ENCODE measurements at regions not wholly inside any gene's neighbourhood (a gene's known extent, or its start where the extent isn't known, plus 50 kb on each side); places are given as distances from the start of the nearest gene placed in this dataset.
"Not testable (repeated sequence)": the region's sequence is repeated elsewhere in the genome, so short reads cannot be mapped to it uniquely, and the experiment has no call there.

GRCh38 chr1:196366-196765 is 255.1 kb downstream of the OR4F29 start:
- not testable (repeated sequence) for DNase-seq (ENCODE audit: low spot score); H3K36me3 ChIP-seq (ENCODE audit: control insufficient read depth in 4 of 4, insufficient read depth in 3 of 4, low read depth in 1 of 4, low read length in 3 of 4); H3K27ac ChIP-seq (ENCODE audit: low read depth in 1 of 2, low read length in 2 of 2); H3K4me1 ChIP-seq (ENCODE audit: control insufficient read depth in 4 of 4, insufficient read depth in 4 of 4, low read length in 3 of 4); H3K4me3 ChIP-seq (ENCODE audit: low read depth in 1 of 3, low read length in 3 of 3); H3K27me3 ChIP-seq (ENCODE audit: control insufficient read depth in 4 of 4, insufficient read depth in 4 of 4, low read length in 3 of 4); H3K9me3 ChIP-seq (ENCODE audit: control insufficient read depth in 4 of 4, low read length in 3 of 4); H3K9ac ChIP-seq (ENCODE audit: low read depth in 1 of 2, low read length in 2 of 2)
- no CpG with 5 or more reads among the region's 5 CpGs for WGBS

GRCh38 chr1:191296-192049 is 260.0 kb downstream of the OR4F29 start:
- H3K4me1 ChIP-seq (ENCODE audit: control insufficient read depth in 4 of 4, insufficient read depth in 4 of 4, low read length in 3 of 4); H3K9me3 ChIP-seq (ENCODE audit: control insufficient read depth in 4 of 4, low read length in 3 of 4); H3K27me3 ChIP-seq (ENCODE audit: control insufficient read depth in 4 of 4, insufficient read depth in 4 of 4, low read length in 3 of 4); H3K9ac ChIP-seq (ENCODE audit: low read depth in 1 of 2, low read length in 2 of 2); H3K4me3 ChIP-seq (ENCODE audit: low read depth in 1 of 3, low read length in 3 of 3); H3K36me3 ChIP-seq (ENCODE audit: control insufficient read depth in 4 of 4, insufficient read depth in 3 of 4, low read depth in 1 of 4, low read length in 3 of 4); H3K27ac ChIP-seq (ENCODE audit: low read depth in 1 of 2, low read length in 2 of 2): not testable (repeated sequence)
- peak; percentile 33 for DNase-seq (ENCODE audit: low spot score)
- TF ChIP-seq SP1 (IDR thresholded peaks at IDR 0.05): peak; percentile 11
- WGBS: 71% methylated on average over 15 of the region's 19 CpGs

GRCh38 chr1:190678-191077 is 260.8 kb downstream of the OR4F29 start:
- not testable (repeated sequence) for H3K36me3 ChIP-seq (ENCODE audit: control insufficient read depth in 4 of 4, insufficient read depth in 3 of 4, low read depth in 1 of 4, low read length in 3 of 4); DNase-seq (ENCODE audit: low spot score); H3K4me1 ChIP-seq (ENCODE audit: control insufficient read depth in 4 of 4, insufficient read depth in 4 of 4, low read length in 3 of 4); H3K9me3 ChIP-seq (ENCODE audit: control insufficient read depth in 4 of 4, low read length in 3 of 4); H3K27me3 ChIP-seq (ENCODE audit: control insufficient read depth in 4 of 4, insufficient read depth in 4 of 4, low read length in 3 of 4); H3K4me3 ChIP-seq (ENCODE audit: low read depth in 1 of 3, low read length in 3 of 3); H3K27ac ChIP-seq (ENCODE audit: low read depth in 1 of 2, low read length in 2 of 2); H3K9ac ChIP-seq (ENCODE audit: low read depth in 1 of 2, low read length in 2 of 2)
- WGBS: 81% methylated on average over 4 of the region's 6 CpGs

- H3K9ac ChIP-seq (ENCODE audit: low read depth in 1 of 2, low read length in 2 of 2); H3K9me3 ChIP-seq (ENCODE audit: control insufficient read depth in 4 of 4, low read length in 3 of 4); H3K4me1 ChIP-seq (ENCODE audit: control insufficient read depth in 4 of 4, insufficient read depth in 4 of 4, low read length in 3 of 4); DNase-seq (ENCODE audit: low spot score); H3K27ac ChIP-seq (ENCODE audit: low read depth in 1 of 2, low read length in 2 of 2); H3K36me3 ChIP-seq (ENCODE audit: control insufficient read depth in 4 of 4, insufficient read depth in 3 of 4, low read depth in 1 of 4, low read length in 3 of 4); H3K27me3 ChIP-seq (ENCODE audit: control insufficient read depth in 4 of 4, insufficient read depth in 4 of 4, low read length in 3 of 4); H3K4me3 ChIP-seq (ENCODE audit: low read depth in 1 of 3, low read length in 3 of 3): not testable (repeated sequence)
- 88% methylated on average over 4 of the region's 8 CpGs for WGBS
Measured at GRCh38 chr1:189915-190314, 261.6 kb downstream of the OR4F29 start.

GRCh38 chr1:189270-189669 is 262.2 kb downstream of the OR4F29 start:
- H3K9me3 ChIP-seq (ENCODE audit: control insufficient read depth in 4 of 4, low read length in 3 of 4); H3K4me3 ChIP-seq (ENCODE audit: low read depth in 1 of 3, low read length in 3 of 3); H3K36me3 ChIP-seq (ENCODE audit: control insufficient read depth in 4 of 4, insufficient read depth in 3 of 4, low read depth in 1 of 4, low read length in 3 of 4); H3K27ac ChIP-seq (ENCODE audit: low read depth in 1 of 2, low read length in 2 of 2); H3K4me1 ChIP-seq (ENCODE audit: control insufficient read depth in 4 of 4, insufficient read depth in 4 of 4, low read length in 3 of 4); DNase-seq (ENCODE audit: low spot score); H3K27me3 ChIP-seq (ENCODE audit: control insufficient read depth in 4 of 4, insufficient read depth in 4 of 4, low read length in 3 of 4); H3K9ac ChIP-seq (ENCODE audit: low read depth in 1 of 2, low read length in 2 of 2): not testable (repeated sequence)
- WGBS: 97% methylated on average over 6 of the region's 13 CpGs

GRCh38 chr1:187298-187697 is 264.2 kb downstream of the OR4F29 start:
- not testable (repeated sequence) for H3K4me3 ChIP-seq (ENCODE audit: low read depth in 1 of 3, low read length in 3 of 3); H3K9me3 ChIP-seq (ENCODE audit: control insufficient read depth in 4 of 4, low read length in 3 of 4); H3K27me3 ChIP-seq (ENCODE audit: control insufficient read depth in 4 of 4, insufficient read depth in 4 of 4, low read length in 3 of 4); H3K9ac ChIP-seq (ENCODE audit: low read depth in 1 of 2, low read length in 2 of 2); H3K36me3 ChIP-seq (ENCODE audit: control insufficient read depth in 4 of 4, insufficient read depth in 3 of 4, low read depth in 1 of 4, low read length in 3 of 4); H3K27ac ChIP-seq (ENCODE audit: low read depth in 1 of 2, low read length in 2 of 2); DNase-seq (ENCODE audit: low spot score); H3K4me1 ChIP-seq (ENCODE audit: control insufficient read depth in 4 of 4, insufficient read depth in 4 of 4, low read length in 3 of 4)
- WGBS: 69% methylated on average over 4 of the region's 6 CpGs

GRCh38 chr1:186691-187131 is 264.8 kb downstream of the OR4F29 start:
- not testable (repeated sequence) for H3K36me3 ChIP-seq (ENCODE audit: control insufficient read depth in 4 of 4, insufficient read depth in 3 of 4, low read depth in 1 of 4, low read length in 3 of 4); H3K4me1 ChIP-seq (ENCODE audit: control insufficient read depth in 4 of 4, insufficient read depth in 4 of 4, low read length in 3 of 4); H3K9ac ChIP-seq (ENCODE audit: low read depth in 1 of 2, low read length in 2 of 2); H3K9me3 ChIP-seq (ENCODE audit: control insufficient read depth in 4 of 4, low read length in 3 of 4); DNase-seq (ENCODE audit: low spot score); H3K27me3 ChIP-seq (ENCODE audit: control insufficient read depth in 4 of 4, insufficient read depth in 4 of 4, low read length in 3 of 4); H3K27ac ChIP-seq (ENCODE audit: low read depth in 1 of 2, low read length in 2 of 2); H3K4me3 ChIP-seq (ENCODE audit: low read depth in 1 of 3, low read length in 3 of 3)
- 96% methylated on average over 2 of the region's 2 CpGs for WGBS

- not testable (repeated sequence) for H3K27ac ChIP-seq (ENCODE audit: low read depth in 1 of 2, low read length in 2 of 2); DNase-seq (ENCODE audit: low spot score); H3K36me3 ChIP-seq (ENCODE audit: control insufficient read depth in 4 of 4, insufficient read depth in 3 of 4, low read depth in 1 of 4, low read length in 3 of 4); H3K27me3 ChIP-seq (ENCODE audit: control insufficient read depth in 4 of 4, insufficient read depth in 4 of 4, low read length in 3 of 4); H3K4me3 ChIP-seq (ENCODE audit: low read depth in 1 of 3, low read length in 3 of 3); H3K9ac ChIP-seq (ENCODE audit: low read depth in 1 of 2, low read length in 2 of 2); H3K4me1 ChIP-seq (ENCODE audit: control insufficient read depth in 4 of 4, insufficient read depth in 4 of 4, low read length in 3 of 4); H3K9me3 ChIP-seq (ENCODE audit: control insufficient read depth in 4 of 4, low read length in 3 of 4)
- WGBS: 95% methylated on average over 4 of the region's 15 CpGs
Measured at GRCh38 chr1:186223-186622, 265.3 kb downstream of the OR4F29 start.

Measured in liver (tissue), 7 donors.